GM12865 (cell line): ENCODE measurements at regions not wholly inside any gene's neighbourhood (a gene's known extent, or its start where the extent isn't known, plus 50 kb on each side); places are given as distances from the start of the nearest gene placed in this dataset.

Experiments used
- DNase-seq: peaks from one replicate; pipeline ENCODE4 v3.0.0; 2010; ENCODE audit warnings: low read depth
- H3K4me3 ChIP-seq: 2 replicates; pipeline ENCODE4 v1.5.1; 2011; ENCODE audit warnings: mild to moderate bottlenecking, low read depth, low read length, control low read depth
- CTCF ChIP-seq: IDR thresholded peaks from 2 replicates; pipeline ENCODE4 v1.5.1; 2011; ENCODE audit warnings: low read length, control low read depth, low read depth, inconsistent platforms; ENCODE audit not compliant: insufficient read depth; ENCODE audit errors: missing control alignments

GRCh38 chr22:25482868-25483639, 81.4 kb upstream of the GRK3 start:
- no peak overlapping the region for H3K4me3 ChIP-seq
- no peak for DNase-seq
- TF ChIP-seq CTCF: no peak

- TF ChIP-seq CTCF: no peak
- no peak for DNase-seq
- H3K4me3 ChIP-seq: no peak overlapping the region
Observed at GRCh38 chr22:25483931-25484330, 80.5 kb upstream of the GRK3 start.

- TF ChIP-seq CTCF: no peak
- no peak overlapping the region for H3K4me3 ChIP-seq
- DNase-seq: no peak
Observed at GRCh38 chr22:25484521-25485315, 79.8 kb upstream of the GRK3 start.

GRCh38 chr22:25485626-25486545, 78.6 kb upstream of the GRK3 start:
- peak; percentile 37 for DNase-seq
- no peak overlapping the region for H3K4me3 ChIP-seq
- TF ChIP-seq CTCF: no peak

GRCh38 chr22:25487508-25487907, 77.0 kb upstream of the GRK3 start:
- H3K4me3 ChIP-seq: no peak overlapping the region
- no peak for DNase-seq
- no peak for TF ChIP-seq CTCF

GRCh38 chr22:25488244-25489020, 76.0 kb upstream of the GRK3 start:
- no peak for TF ChIP-seq CTCF
- no peak overlapping the region for H3K4me3 ChIP-seq
- no peak for DNase-seq
